ENCODE measurements at regions not wholly inside any gene's neighbourhood (a gene's known extent, or its start where the extent isn't known, plus 50 kb on each side); places are given as distances from the start of the nearest gene placed in this dataset.
"Not testable (repeated sequence)": the region's sequence is repeated elsewhere in the genome, so short reads cannot be mapped to it uniquely, and the experiment has no call there.

- ChIA-PET POLR2A (no interaction called here), CTCF (no interaction called here)
Measured at GRCh38 chr6:14889611-14890593, 356.0 kb upstream of the JARID2 start.

GRCh38 chr6:14891820-14892375 lies 354.0 kb upstream of the JARID2 start:
- DNase-seq; CTCF ChIA-PET; H3K27ac Mint-ChIP-seq; H3K4me3 Mint-ChIP-seq; H3K27me3 Mint-ChIP-seq; H3K9me3 Mint-ChIP-seq; H3K36me3 Mint-ChIP-seq (ENCODE audit: low read depth); H3K4me1 Mint-ChIP-seq; POLR2A ChIA-PET: not testable (repeated sequence)

More at GRCh38 chr6:14889611-14890593, 356.0 kb upstream of the JARID2 start:
- Mint-ChIP-seq H3K27me3 (no peaks in the 10 kb centered on the region), H3K4me1 (no peaks in the 10 kb centered on the region), H3K4me3 (no peak overlapping the region), H3K36me3 (ENCODE audit: low read depth) (peaks cover 5% of the 10 kb centered on the region), H3K9me3 (peaks cover 5% of the 10 kb centered on the region), H3K27ac (no peak overlapping the region)
- DNase-seq: no peak

- no peak overlapping the region for H3K27ac Mint-ChIP-seq
- H3K9me3 Mint-ChIP-seq: peaks cover 7% of the 10 kb centered on the region
- no peak for DNase-seq
- peaks cover 5% of the 10 kb centered on the region for H3K36me3 Mint-ChIP-seq (ENCODE audit: low read depth)
- H3K4me3 Mint-ChIP-seq: no peak overlapping the region
- no peaks in the 10 kb centered on the region for H3K27me3 Mint-ChIP-seq
- no peaks in the 10 kb centered on the region for H3K4me1 Mint-ChIP-seq
- ChIA-PET CTCF (interaction anchor here (0.7 kb wide), 1 partner anchor 9 kb away, joined by 3 read pairs; no protein-coding TSS in a partner anchor), POLR2A (no interaction called here)
Measured at GRCh38 chr6:14894105-14894504, 351.8 kb upstream of the JARID2 start.

GRCh38 chr6:14896475-14896874 lies 349.4 kb upstream of the JARID2 start:
- H3K27ac Mint-ChIP-seq: no peak overlapping the region
- H3K4me3 Mint-ChIP-seq: no peak overlapping the region
- peaks cover 8% of the 10 kb centered on the region for H3K9me3 Mint-ChIP-seq
- POLR2A ChIA-PET: no interaction called here
- no peaks in the 10 kb centered on the region for H3K4me1 Mint-ChIP-seq
- DNase-seq: no peak
- CTCF ChIA-PET: interaction anchor here (0.5 kb wide), 1 partner anchor 144 kb away, joined by 7 read pairs; no protein-coding TSS in a partner anchor
- H3K36me3 Mint-ChIP-seq (ENCODE audit: low read depth): peaks cover 5% of the 10 kb centered on the region
- H3K27me3 Mint-ChIP-seq: no peaks in the 10 kb centered on the region

GRCh38 chr6:14897831-14898230 lies 348.0 kb upstream of the JARID2 start:
- Mint-ChIP-seq H3K36me3 (ENCODE audit: low read depth) (peaks cover 5% of the 10 kb centered on the region), H3K27ac (no peak overlapping the region), H3K4me1 (no peaks in the 10 kb centered on the region), H3K27me3 (no peaks in the 10 kb centered on the region), H3K9me3 (peaks cover 9% of the 10 kb centered on the region), H3K4me3 (no peak overlapping the region)
- ChIA-PET CTCF (no interaction called here), POLR2A (no interaction called here)
- DNase-seq: no peak

- H3K27me3 Mint-ChIP-seq, POLR2A ChIA-PET, H3K27ac Mint-ChIP-seq: not testable (repeated sequence)
Measured at GRCh38 chr6:14899441-14899840, 346.4 kb upstream of the JARID2 start.

GRCh38 chr6:14900919-14901318 lies 344.9 kb upstream of the JARID2 start:
- Mint-ChIP-seq H3K4me1 (no peaks in the 10 kb centered on the region), H3K9me3 (peaks cover 2% of the 10 kb centered on the region), H3K4me3 (no peak overlapping the region), H3K36me3 (ENCODE audit: low read depth) (peaks cover 3% of the 10 kb centered on the region), H3K27me3 (no peaks in the 10 kb centered on the region), H3K27ac (no peak overlapping the region)
- ChIA-PET POLR2A (no interaction called here), CTCF (no interaction called here)
- DNase-seq: no peak

More at GRCh38 chr6:14899441-14899840, 346.4 kb upstream of the JARID2 start:
- DNase-seq; H3K9me3 Mint-ChIP-seq; H3K4me1 Mint-ChIP-seq; H3K36me3 Mint-ChIP-seq (ENCODE audit: low read depth); CTCF ChIA-PET; H3K4me3 Mint-ChIP-seq: not testable (repeated sequence)

DNA sequence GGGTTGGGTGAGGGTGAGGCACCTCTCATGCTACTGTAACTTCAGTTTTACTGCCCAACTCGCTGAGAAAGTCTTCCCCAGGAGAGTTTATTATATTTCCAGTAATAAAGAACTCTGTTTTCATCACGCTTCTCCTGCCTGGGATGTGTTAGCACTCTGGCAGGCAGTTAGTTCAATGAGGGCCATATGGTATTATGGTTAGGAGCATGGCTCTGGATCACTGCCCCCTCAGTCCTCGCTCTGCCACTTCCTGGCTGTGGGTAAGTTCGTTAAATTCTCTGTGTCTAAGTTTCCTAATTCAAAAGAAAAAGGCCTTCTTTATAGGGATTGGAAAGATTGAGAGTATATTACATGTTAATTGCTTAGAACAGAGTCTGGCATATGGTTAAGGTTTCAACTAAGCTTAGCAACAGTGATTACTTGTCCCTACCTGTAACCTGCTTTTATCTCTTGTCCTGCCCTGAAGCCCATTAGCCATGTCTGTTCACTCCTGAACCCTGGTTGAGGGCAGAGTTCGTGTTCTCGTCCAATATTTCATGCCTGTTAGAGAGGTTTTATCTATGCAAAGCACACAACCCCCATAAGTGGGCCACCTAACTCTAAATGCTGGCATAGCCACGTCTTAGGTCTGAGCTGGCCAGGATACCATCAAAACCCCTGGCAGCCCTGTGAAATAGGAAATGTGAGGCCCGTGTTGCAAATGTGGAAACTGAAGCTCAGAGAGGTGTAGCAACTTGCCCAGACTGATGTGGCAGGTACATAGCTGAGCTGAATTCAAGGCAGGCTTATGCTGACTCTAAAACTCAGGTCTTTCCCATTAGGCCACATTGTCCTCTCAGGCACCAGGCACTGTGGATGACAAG lies 342.5 kb upstream of the JARID2 start:
- CTCF ChIA-PET: interaction anchor here (0.7 kb wide), 1 partner anchor 1498 kb away, joined by 3 read pairs; no protein-coding TSS in a partner anchor
- H3K36me3 Mint-ChIP-seq (ENCODE audit: low read depth): peaks cover 3% of the 10 kb centered on the region
- POLR2A ChIA-PET: no interaction called here
- DNase-seq: no peak
- no peaks in the 10 kb centered on the region for H3K27me3 Mint-ChIP-seq
- H3K9me3 Mint-ChIP-seq: peaks cover 2% of the 10 kb centered on the region
- H3K4me3 Mint-ChIP-seq: no peak overlapping the region
- no peak overlapping the region for H3K27ac Mint-ChIP-seq
- no peaks in the 10 kb centered on the region for H3K4me1 Mint-ChIP-seq

DNA sequence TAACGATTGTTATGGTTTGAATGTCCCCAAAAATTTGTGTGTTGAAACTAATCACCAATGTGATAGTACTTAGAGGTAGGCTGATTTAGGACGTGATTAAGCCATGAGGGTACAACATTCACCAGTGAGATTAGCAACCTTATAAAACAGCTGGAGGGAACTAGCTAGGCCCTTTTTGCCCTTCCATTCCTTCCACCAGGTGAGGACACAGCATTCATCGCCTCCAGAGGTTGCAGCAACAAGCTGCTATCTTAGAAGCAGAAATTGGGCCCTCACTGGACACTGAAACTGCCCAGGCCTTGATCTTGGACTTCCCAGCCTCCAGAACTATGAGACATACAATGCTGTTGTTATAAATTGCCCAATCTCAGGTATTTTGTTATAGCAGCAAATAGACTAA lies 340.7 kb upstream of the JARID2 start:
- H3K36me3 Mint-ChIP-seq (ENCODE audit: low read depth): peaks cover 3% of the 10 kb centered on the region
- peaks cover 2% of the 10 kb centered on the region for H3K9me3 Mint-ChIP-seq
- POLR2A ChIA-PET: no interaction called here
- no peaks in the 10 kb centered on the region for H3K27me3 Mint-ChIP-seq
- no peak overlapping the region for H3K27ac Mint-ChIP-seq
- no peak overlapping the region for H3K4me3 Mint-ChIP-seq
- no peak for DNase-seq
- CTCF ChIA-PET: no interaction called here
- peaks cover 3% of the 10 kb centered on the region for H3K4me1 Mint-ChIP-seq

GRCh38 chr6:14906621-14907020 lies 339.2 kb upstream of the JARID2 start:
- Mint-ChIP-seq H3K27me3 (peaks cover 2% of the 10 kb centered on the region), H3K9me3 (no peaks in the 10 kb centered on the region), H3K27ac (no peak overlapping the region), H3K4me1 (peaks cover 17% of the 10 kb centered on the region), H3K4me3 (no peak overlapping the region), H3K36me3 (ENCODE audit: low read depth) (peaks cover 6% of the 10 kb centered on the region)
- DNase-seq: no peak
- ChIA-PET POLR2A (no interaction called here), CTCF (interaction anchor here (1.2 kb wide), 1 partner anchor 10 kb away, joined by 3 read pairs; no protein-coding TSS in a partner anchor)

DNA sequence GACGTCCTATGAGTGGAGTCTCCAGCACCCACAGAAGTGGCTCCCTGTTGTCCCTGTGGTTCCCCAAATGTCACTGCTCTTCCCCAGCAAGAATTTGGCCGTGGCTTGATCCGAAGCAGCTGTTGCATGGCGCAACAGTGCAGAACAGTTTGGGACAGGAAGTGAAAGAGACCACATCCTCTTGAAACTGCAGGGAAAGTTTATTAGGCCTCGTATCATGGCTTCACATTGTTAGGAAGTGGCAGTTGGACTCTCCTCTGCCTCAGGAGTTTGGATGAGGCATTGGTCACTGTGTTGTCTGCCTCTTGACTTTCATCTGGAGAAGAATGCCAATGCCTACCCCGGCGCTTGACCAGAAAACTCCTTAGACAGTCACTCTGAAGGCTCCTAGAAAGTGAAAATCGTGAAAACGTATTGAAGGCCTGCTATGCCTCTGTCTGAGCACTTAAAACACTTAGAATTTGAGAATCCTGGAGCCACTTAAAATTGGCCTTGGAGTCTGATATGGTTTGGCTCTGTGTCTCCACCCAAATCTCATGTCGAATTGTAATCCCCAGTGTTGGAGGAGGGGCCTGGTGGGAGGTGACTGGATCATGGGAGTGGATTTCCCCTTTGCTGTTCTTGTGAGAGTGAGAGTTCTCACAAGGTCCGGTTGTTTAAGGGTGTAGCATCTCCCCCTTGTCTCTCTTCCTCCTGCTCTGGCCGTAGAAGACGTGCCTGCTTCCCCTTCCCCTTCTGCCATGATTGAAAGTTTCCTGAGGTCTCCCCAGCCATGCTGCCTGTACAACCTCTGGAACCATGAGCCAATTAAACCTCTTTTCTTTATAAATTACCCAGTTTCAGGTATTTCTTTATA lies 334.9 kb upstream of the JARID2 start:
- Mint-ChIP-seq H3K4me3 (peak overlapping the region; percentile 28), H3K9me3 (no peaks in the 10 kb centered on the region), H3K27me3 (peaks cover 3% of the 10 kb centered on the region), H3K27ac (peak overlapping the region; percentile 43), H3K4me1 (peaks cover 18% of the 10 kb centered on the region), H3K36me3 (ENCODE audit: low read depth) (peaks cover 2% of the 10 kb centered on the region)
- peak; percentile 40 for DNase-seq
- ChIA-PET POLR2A (interaction anchor here (0.9 kb wide), 1 partner anchor 34 kb away, joined by 3 read pairs; no protein-coding TSS in a partner anchor), CTCF (no interaction called here)

DNA sequence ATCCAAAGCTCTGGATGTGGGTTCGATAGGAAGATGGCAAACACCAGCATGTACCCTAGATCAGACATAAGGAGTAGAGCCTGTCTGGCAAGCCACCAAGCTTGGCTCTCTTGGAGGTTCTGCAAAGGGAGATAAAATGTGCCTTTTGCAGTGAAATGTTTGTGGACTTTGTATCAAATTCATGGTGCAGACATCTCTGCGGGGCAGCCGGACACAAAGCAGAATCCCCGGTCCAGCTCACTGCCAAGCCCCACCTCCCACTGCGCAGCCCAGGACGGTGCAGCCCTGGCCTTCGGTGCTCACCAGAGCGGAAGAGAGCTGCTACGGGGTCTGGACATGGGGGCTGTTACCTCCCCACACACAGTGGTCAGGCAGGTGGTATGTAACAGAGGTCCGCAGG lies 333.6 kb upstream of the JARID2 start:
- peaks cover 3% of the 10 kb centered on the region for H3K27me3 Mint-ChIP-seq
- H3K27ac Mint-ChIP-seq: no peak overlapping the region
- peaks cover 18% of the 10 kb centered on the region for H3K4me1 Mint-ChIP-seq
- POLR2A ChIA-PET: no interaction called here
- H3K4me3 Mint-ChIP-seq: no peak overlapping the region
- H3K9me3 Mint-ChIP-seq: no peaks in the 10 kb centered on the region
- peaks cover 2% of the 10 kb centered on the region for H3K36me3 Mint-ChIP-seq (ENCODE audit: low read depth)
- CTCF ChIA-PET: no interaction called here
- no peak for DNase-seq

Data from activated CD4-positive, alpha-beta memory T cell treated with anti-CD3 and anti-CD28 coated beads, Interleukin-2, amount 10 ng/mL, durations not matched to agents 7 days and 5 days (primary cell).